K562 (cell line): ENCODE measurements at regions not wholly inside any gene's neighbourhood (a gene's known extent, or its start where the extent isn't known, plus 50 kb on each side); places are given as distances from the start of the nearest gene placed in this dataset.

ENCODE experiments used
- ESRRB ChIP-seq: fragments of 250-450 bp; sonication (Bioruptor Pico); IDR thresholded peaks from 2 replicates; pipeline ENCODE4 v1.5.0; 2020; ENCODE audit warnings: mild to moderate bottlenecking, moderate library complexity, borderline replicate concordance
- HINFP ChIP-seq: fragments of 450-650 bp; conservative IDR thresholded peaks from 2 replicates; pipeline ENCODE4 v1.6.1; 2016; ENCODE audit warnings: missing genetic modification characterization, low read depth, mild to moderate bottlenecking, control low read depth, missing compliant biosample characterization
- POLR2AphosphoS5 ChIP-seq: IDR thresholded peaks from 2 replicates; pipeline ENCODE4 v1.6.1; 2011; ENCODE audit warnings: mild to moderate bottlenecking, low read depth, low read length, moderate library complexity; ENCODE audit not compliant: control insufficient read depth, insufficient read depth
- POLR2B ChIP-seq: fragments of 450-650 bp; IDR thresholded peaks from 2 replicates; pipeline ENCODE4 v1.6.1; 2018; ENCODE audit warnings: low read depth; ENCODE audit not compliant: partially characterized antibody
- SMARCC2 ChIP-seq: fragments of 450-650 bp; IDR thresholded peaks from 2 replicates; pipeline ENCODE4 v1.6.1; 2017; ENCODE audit warnings: antibody characterized with exemption, moderate library complexity, mild to moderate bottlenecking, low read depth
- SNIP1 ChIP-seq: fragments of 450-650 bp; IDR thresholded peaks from 2 replicates; pipeline ENCODE4 v1.7.1; 2017; ENCODE audit warnings: low read depth, mild to moderate bottlenecking
- SOX6 ChIP-seq: fragments of 450-650 bp; IDR thresholded peaks from 2 replicates; pipeline ENCODE4 v1.6.1; 2014; ENCODE audit warnings: mild to moderate bottlenecking
- TOE1 ChIP-seq, 2 experiments: fragments of 450-650 bp in 1 of 2; sonication (generic) in 1 of 2; formaldehyde crosslinking in 1 of 2; IDR thresholded peaks; 2 replicates each; pipeline versions ENCODE4 v1.7.1 to v1.8.0; 2016 to 2022; ENCODE audit warnings: borderline replicate concordance in 2 of 2, mild to moderate bottlenecking in 2 of 2, antibody characterized with exemption in 1 of 2, inconsistent platforms in 1 of 2, low read depth in 1 of 2, missing genetic modification reagents in 1 of 2, moderate library complexity in 1 of 2
- ZBED1 ChIP-seq: IDR thresholded peaks from 2 replicates; pipeline ENCODE4 v1.6.1; 2014
- ZBTB33 ChIP-seq: sonication (generic); formaldehyde crosslinking; IDR thresholded peaks from 2 replicates; pipeline ENCODE4 v1.8.1; 2023; ENCODE audit warnings: mild to moderate bottlenecking, missing genetic modification reagents
- ZNF3 ChIP-seq: fragments of 250-450 bp; sonication (Bioruptor Pico); IDR thresholded peaks from 2 replicates; pipeline ENCODE4 v1.5.0; 2021; ENCODE audit warnings: mild to moderate bottlenecking, moderate library complexity
- ZNF431 ChIP-seq: sonication (generic); formaldehyde crosslinking; IDR thresholded peaks from 2 replicates; pipeline ENCODE4 v1.8.0; 2022; ENCODE audit warnings: mild to moderate bottlenecking, missing genetic modification reagents
- ZNF561 ChIP-seq: fragments of 450-650 bp; formaldehyde crosslinking; conservative IDR thresholded peaks from 2 replicates; pipeline ENCODE4 v1.4.0; 2020; ENCODE audit warnings: mild to moderate bottlenecking, moderate library complexity
- ZNF584 ChIP-seq: fragments of 200-800 bp; sonication (Bioruptor generic); IDR thresholded peaks from 2 replicates; pipeline ENCODE4 v1.6.1; 2016; ENCODE audit warnings: low read depth, mild to moderate bottlenecking, missing genetic modification characterization, missing compliant biosample characterization
- ZNF586 ChIP-seq: fragments of 450-650 bp; formaldehyde crosslinking; conservative IDR thresholded peaks from 2 replicates; pipeline ENCODE4 v1.4.0; 2020; ENCODE audit warnings: mild to moderate bottlenecking, moderate library complexity
- ZNF699 ChIP-seq: fragments of 250-450 bp; sonication (Bioruptor Pico); IDR thresholded peaks from 2 replicates; pipeline ENCODE4 v1.8.0; 2021; ENCODE audit warnings: mild to moderate bottlenecking, moderate library complexity; ENCODE audit not compliant: insufficient replicate concordance
- ZNF766 ChIP-seq: fragments of 200-800 bp; sonication (Bioruptor generic); conservative IDR thresholded peaks from 2 replicates; pipeline ENCODE4 v1.6.1; 2016; ENCODE audit warnings: missing genetic modification characterization, missing compliant biosample characterization
- TF ChIP-seq, protein P1 (sequence below): fragments of 450-650 bp; formaldehyde crosslinking; IDR thresholded peaks from 2 replicates; pipeline ENCODE4 v1.4.0; 2020; ENCODE audit warnings: mild to moderate bottlenecking, mixed read lengths
- TF ChIP-seq, protein P2 (sequence below), 2 experiments: IDR thresholded peaks; 2 replicates each; pipeline ENCODE4 v1.6.1; 2012; ENCODE audit warnings: improper control_type of control experiment in 2 of 2, low read depth in 2 of 2, low read length in 2 of 2, borderline replicate concordance in 1 of 2

DNA sequence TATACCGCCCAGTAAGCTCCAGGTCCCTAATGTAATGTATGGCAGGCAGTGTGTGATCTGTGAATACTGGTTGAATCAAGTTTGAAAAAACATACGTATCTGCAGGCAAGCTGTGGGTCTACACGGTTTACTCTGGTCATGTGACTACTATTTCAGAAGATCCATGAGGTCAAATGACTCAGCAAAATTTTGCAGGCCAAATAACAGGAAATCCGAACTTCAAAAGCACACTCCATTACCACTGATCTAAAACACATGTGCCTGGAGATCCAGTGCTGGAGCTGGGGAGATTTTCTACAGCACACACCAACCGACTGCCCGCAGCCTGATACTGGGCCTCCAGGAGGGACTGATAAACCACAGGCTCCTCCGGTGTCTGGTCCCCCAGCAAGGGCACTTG, 64.5 kb upstream of the SLC44A3 start (continued):
- TF ChIP-seq, protein P1, sequence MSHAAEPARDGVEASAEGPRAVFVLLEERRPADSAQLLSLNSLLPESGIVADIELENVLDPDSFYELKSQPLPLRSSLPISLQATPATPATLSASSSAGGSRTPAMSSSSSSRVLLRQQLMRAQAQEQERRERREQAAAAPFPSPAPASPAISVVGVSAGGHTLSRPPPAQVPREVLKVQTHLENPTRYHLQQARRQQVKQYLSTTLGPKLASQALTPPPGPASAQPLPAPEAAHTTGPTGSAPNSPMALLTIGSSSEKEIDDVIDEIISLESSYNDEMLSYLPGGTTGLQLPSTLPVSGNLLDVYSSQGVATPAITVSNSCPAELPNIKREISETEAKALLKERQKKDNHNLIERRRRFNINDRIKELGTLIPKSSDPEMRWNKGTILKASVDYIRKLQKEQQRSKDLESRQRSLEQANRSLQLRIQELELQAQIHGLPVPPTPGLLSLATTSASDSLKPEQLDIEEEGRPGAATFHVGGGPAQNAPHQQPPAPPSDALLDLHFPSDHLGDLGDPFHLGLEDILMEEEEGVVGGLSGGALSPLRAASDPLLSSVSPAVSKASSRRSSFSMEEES = peak; percentile 98
- TF ChIP-seq ZNF584 (CRISPR knock-in tag) (no peak), ZNF699 (no peak), POLR2AphosphoS5 (no peak), ZNF3 (no peak), SMARCC2 (no peak), SOX6 (no peak), ZNF561 (no peak), ZBTB33 (CRISPR knock-in tag) (no peak), SNIP1 (no peak), POLR2B (no peak), HINFP (tag) (no peak), ZNF431 (CRISPR knock-in tag) (no peak), ZNF586 (CRISPR knock-in tag) (no peak), ESRRB (no peak), ZNF766 (CRISPR knock-in tag) (peak; percentile 35; the same call in 1 of the 2 replicates), ZBED1 (no peak), TOE1 (IDR thresholded peaks at IDR 0.05; ENCODE audit: borderline replicate concordance) (peak; percentile 89), TOE1 (CRISPR knock-in tag; IDR thresholded peaks at IDR 0.05; ENCODE audit: borderline replicate concordance, low read depth) (no peak)
- TF ChIP-seq, protein P2, sequence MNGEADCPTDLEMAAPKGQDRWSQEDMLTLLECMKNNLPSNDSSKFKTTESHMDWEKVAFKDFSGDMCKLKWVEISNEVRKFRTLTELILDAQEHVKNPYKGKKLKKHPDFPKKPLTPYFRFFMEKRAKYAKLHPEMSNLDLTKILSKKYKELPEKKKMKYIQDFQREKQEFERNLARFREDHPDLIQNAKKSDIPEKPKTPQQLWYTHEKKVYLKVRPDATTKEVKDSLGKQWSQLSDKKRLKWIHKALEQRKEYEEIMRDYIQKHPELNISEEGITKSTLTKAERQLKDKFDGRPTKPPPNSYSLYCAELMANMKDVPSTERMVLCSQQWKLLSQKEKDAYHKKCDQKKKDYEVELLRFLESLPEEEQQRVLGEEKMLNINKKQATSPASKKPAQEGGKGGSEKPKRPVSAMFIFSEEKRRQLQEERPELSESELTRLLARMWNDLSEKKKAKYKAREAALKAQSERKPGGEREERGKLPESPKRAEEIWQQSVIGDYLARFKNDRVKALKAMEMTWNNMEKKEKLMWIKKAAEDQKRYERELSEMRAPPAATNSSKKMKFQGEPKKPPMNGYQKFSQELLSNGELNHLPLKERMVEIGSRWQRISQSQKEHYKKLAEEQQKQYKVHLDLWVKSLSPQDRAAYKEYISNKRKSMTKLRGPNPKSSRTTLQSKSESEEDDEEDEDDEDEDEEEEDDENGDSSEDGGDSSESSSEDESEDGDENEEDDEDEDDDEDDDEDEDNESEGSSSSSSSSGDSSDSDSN (IDR thresholded peaks at IDR 0.05; ENCODE audit: borderline replicate concordance in 1 of 2, low read depth in 2 of 2, low read length in 2 of 2) = no peak
